HG03039 (cell line): ENCODE measurements at regions not wholly inside any gene's neighbourhood (a gene's known extent, or its start where the extent isn't known, plus 50 kb on each side); places are given as distances from the start of the nearest gene placed in this dataset.
"Not testable (repeated sequence)": the region's sequence is repeated elsewhere in the genome, so short reads cannot be mapped to it uniquely, and the experiment has no call there.

Source experiments
- ATAC-seq: cut with Tn5 transposase; IDR thresholded peaks from one replicate; pipeline ENCODE4 v1.9.1; 2021; ENCODE audit warnings: mild to moderate bottlenecking, moderate library complexity; ENCODE audit not compliant: unreplicated experiment

DNA sequence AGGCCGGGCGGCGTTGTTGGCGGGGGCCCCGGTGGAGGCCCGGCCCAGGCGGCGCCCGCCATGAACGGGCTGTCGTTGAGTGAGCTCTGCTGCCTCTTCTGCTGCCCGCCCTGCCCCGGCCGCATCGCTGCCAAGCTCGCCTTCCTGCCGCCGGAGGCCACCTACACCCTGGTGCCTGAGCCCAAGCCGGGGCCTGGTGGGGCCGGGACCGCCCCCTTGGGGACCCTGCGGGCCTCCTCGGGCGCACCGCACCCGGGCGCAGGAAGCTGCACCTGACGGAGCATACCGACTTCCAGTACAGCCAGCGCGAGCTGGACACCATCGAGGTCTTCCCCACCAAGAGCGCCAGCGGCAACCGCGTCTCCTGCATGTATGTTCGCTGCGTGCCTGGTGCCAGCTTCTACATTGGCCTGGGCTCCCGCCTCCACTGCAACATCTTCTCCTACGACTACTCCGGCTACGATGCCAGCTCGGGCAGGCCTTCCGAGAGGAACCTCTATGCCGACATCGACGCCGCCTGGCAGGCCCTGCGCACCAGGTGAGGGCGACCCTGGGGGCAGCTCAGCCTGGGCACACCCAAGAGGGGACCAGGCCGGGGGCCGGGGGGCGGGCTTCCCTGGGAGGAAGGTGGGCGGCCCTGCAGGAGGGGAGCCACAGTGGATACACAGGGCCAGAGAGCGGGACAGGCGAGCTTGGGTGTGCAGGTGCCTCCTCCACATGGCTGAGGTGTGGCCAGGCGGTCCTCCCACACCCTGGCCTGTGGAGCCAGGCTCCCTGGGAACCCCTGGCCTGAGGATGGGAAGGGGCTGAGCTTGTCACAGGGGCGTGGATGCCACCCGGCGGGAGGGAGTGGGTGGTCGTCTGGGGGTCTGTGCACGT, 201.6 kb downstream of the USP22 start:
- ATAC-seq, result not testable (repeated sequence)

DNA sequence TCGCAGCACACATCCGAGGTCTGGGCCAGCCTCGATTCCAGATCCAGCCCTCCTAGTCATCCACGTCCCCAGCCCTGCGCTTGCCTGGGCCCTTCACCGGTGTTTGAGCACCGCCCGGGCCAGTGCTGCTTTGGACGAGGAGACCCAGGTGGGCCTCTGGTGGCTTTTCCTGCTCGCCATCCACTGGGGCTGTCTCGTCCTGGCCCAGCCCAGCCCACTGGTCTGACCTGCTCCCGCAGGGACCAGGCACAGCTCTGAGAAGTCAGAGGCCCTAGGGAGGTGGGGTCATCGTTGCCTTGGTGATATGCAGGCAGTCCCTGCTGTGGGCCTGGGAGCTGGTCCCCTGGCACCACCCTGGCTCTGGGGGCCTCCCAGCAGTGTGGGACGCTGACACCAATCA, 200.8 kb downstream of the USP22 start:
- ATAC-seq, result not testable (repeated sequence)

DNA sequence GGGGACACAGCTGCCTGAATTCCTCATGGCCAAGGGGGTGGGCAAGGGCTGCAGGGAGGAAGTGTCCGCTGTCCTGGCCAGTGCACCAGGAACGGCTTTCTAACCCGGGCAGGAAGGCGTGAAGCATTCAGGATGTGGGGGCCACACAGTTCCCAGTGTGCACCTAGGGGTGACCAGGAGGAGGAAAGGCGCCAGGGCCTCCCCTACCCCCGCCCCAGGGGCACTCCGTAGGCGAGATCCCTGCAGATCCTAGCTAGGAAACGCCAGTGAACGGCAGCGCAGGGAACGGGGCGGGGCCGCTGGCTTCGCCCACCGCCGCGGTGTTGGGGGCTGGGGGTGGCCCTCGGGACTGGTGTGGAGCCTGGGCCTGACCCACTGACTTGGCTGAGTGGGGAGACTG, 199.6 kb downstream of the USP22 start:
- ATAC-seq, result not testable (repeated sequence)

DNA sequence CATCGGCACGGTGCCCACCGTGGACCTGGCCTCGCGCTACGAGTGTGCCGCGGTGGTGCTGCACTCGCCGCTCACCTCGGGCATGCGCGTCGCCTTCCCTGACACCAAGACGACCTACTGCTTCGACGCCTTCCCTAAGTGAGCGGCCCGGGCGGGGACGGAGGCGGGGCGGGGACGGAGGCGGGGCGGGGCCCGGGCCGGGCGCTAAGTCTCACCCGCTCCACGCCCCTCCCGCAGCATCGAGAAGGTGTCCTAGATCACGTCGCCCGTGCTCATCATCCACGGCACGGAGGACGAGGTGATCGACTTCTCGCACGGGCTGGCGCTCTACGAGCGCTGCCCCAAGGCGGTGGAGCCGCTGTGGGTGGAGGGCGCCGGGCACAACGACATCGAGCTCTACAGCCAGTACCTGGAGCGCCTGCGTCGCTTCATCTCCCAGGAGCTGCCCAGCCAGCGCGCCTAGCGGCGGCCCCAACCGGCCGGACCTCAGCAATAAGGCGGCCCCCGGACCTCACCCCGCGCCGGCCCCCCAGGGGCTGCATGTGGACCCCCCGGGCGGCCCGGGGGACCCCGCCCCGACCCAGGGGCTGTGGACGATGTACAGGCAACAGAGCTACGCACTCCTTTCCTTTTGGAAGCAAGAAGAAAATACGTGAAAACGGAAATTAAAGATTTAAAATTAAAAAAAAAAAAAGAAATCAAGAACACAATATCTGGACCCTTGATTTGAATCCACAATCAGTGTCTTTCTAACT, 198.8 kb downstream of the USP22 start:
- not testable (repeated sequence) for ATAC-seq

DNA sequence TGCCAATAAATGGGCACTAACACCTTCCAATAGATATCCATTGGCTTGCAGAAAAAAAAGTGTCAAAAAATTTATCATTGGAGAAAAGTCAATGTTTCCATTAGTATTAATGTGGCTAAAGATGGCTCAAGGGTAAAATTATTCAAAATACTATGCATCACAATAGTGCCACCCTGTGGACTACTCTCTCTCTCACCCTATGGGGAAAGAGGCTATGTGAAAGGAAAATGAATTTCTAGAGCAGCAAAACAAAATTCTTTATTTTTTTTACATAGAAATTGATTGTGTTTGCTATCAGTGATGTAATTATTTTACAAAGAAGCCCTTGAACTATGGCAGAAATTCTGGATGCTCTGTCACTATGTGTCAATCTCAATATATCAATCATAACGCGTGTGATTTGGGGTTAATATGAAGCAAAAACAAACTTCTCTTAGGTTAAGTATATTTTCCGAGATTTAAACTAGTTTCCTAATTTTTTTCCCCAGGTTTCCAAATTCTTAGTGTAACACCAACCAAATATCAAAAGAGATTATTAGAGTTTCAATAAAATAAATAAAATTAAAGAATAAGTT, 193.9 kb downstream of the USP22 start:
- not testable (repeated sequence) for ATAC-seq

DNA sequence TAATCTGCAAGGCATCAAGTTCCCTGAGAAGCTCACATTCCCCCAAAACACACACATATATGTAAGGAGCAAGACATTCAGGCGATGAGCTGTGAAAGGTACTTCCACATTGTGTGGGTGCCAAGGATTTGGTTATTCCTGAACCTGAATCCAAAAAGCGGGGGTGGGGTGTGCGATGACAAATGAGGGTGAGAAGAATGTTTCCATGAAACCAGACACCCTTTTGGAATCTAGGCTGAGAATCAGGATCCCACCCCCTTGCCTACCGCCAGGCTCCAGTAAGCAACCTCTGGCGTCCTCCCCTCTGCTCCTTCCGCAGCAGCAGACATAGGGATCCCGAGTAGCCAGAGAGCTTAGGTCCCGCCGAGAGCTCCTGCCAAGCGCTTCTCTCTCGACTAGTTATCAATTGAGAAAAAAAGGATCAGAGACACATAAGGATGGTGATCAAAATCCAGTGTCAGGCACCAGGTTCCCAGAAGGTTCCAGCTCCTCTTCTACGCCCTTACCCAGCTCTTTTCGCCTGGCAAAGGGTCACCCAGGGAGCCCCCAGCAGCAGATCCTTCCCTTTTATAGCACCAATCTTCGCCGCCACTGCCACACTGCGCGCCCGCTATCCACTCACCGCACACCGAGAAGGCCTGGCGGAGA, 191.1 kb downstream of the USP22 start:
- ATAC-seq, result not testable (repeated sequence)

DNA sequence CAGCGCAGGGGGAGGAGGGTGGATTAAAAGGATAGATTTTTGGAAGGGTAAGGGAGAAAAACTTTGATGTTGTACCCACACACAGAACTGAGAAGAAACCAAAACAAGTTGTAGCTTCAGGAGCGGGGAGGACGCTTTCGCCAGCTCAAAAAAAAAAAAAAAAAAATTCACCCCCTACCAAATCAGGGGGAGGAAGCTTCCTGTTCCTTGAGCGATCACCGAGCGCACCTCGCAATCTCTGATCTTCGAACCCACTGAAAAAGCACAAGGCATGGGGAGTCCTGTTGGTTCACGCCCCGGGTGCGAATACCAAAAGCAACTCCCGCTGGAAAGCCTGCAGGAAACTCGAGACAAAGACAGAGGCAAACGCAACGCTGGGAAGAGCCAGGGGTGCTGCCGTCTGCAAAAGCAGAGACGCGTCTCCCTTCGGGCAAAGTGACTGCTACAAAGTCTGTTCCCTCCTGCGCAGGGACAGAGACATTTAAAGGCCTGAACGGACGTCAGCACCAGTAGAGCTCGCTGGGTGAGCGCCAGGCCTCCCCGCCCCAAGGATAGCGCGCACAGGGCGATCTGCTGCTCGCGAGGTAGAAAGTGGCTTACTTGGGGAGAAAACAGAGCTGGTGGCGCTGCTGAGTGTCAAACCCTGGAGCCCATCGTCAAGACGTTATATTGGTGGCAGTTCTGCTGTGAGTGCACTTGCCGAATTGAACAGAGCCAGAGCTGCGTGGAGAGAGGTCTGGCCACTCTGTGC, 190.4 kb downstream of the USP22 start:
- no peak for ATAC-seq

DNA sequence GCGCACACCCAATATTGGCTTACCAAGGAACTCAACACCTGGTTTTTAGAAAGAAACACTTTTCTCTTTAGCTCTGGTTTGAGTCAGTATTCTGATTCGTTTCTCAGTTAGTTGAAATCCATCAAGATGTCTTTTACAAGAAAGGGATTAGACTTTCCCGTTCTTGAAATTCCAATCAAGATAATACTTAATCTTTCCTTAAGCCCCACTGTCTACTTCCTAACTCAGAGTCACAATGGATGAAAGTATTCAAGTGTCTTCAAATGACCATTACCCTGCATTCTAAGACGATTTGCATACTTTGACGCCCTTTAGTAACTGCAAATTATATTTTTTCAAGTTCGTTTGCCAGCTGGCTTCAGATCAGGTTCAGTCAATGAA, 189.8 kb downstream of the USP22 start:
- no peak for ATAC-seq

DNA sequence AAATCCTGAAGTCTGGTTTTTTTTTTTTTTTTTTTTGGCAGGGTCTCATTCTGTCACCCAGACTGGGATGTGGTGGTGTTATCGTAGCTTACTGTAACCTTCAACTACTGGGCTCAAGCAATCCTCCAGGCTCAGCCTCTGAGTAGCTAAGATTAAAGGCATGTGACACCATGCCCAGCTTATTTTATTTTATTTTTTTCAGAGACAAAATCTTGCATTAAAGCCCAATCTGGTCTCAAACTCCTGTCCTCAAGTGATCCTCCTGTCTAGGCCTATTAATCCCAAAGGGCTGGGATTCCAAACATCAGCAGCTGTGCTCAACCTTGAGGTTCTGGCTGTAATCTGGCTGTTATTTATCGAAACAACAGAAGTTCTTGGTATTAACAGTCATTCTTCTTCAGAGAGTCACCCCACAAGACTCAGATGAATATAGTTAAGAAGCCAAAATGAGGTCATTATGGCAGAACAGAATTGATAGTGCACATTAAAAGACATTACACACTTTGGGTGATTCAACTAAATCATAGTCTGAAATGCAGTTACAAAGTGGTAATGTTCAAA, 186.8 kb downstream of the USP22 start:
- ATAC-seq, result not testable (repeated sequence)

DNA sequence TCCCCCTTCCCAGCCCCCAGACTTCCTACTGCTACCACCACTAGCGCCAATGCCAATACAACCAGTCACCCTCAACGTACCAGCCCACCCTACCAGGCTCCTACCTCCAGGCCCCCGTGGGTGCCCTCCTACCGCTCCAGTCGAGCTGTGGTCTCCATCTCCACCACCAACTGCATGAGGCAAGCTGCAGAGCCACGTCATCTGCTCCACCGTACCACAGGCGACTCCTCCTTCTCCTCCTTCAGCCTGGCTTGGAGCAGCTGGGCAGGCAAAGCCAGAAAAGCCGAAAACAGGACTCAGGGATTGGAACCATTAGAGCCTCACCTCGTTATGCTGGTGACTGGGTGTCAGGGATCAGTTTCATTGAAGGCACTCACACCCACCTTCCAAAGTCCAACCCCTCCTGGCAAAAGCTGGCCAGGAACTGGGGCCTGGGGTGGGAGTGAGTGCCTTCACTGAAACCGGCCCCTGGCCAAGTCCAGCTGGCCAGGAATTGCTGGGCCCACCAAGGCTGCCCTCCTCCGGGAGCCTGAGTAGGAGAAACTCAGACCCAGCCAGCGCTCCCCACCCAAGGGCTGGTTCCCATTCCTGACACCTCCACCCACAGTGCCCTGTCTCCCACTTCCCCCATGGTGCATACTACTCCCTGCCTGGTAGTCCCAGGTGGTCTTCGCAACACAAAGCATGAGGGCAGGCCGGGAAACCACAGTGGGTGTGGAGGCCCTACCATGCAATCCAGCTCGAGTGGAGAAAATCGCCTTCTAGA, 176.2 kb downstream of the USP22 start:
- ATAC-seq, result not testable (repeated sequence)

DNA sequence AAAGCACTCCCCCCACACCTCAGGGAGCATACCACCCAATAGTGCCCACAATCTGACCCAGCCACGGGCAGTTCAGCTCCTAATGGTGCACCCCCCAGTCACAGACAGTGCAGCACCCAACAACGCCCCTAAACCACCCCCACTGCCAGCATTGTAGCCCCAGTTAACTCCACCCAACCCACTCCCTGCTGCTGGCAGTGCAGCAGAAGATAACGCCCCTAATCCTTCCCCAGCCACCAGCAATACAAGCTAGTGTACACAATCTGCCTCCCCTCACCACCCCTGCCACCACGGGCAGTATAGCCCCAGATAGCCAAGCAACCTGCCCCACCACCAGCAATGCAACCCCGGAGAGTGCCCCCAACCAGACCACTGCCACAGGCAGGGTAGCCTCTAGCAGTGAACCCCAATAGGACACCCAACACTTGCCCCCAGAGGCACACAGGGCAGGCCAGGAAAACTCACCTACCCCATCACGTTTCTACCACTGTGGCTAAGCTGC, 175.3 kb downstream of the USP22 start:
- ATAC-seq, result not testable (repeated sequence)

DNA sequence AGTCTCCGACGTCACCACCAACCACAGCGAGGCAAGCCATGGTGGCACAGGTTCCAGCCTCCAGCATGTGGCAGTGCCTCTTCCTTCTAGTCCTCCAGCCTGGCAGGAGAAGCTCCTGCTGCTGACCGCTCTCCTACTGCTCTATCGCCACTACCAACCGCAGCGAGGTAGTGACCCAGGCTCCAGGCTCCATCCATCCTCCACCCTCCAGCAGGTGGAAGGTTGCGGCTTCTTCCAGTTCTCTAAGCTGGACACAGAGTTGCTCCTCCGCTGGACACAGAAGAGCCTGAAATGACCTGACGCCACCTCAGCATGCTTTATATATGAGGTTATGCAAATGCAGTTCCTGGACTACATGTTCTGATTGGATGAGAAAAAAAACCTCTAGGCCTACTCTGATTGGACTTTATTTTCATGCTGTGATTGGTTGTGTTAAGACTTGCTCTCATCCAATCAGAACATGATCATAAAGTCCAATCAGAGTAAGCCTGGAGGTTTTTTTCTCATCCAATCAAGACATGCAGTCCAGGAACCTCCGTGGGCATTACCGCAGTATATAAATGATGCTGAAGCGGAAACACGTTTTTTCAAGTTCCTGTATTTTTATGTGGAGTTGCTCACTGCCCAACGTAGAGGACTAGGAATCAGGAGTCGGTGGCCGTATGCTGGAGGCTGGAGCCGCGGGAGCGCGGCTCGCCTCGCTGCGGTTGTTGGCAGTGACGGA, 174.7 kb downstream of the USP22 start:
- ATAC-seq, result not testable (repeated sequence)

DNA sequence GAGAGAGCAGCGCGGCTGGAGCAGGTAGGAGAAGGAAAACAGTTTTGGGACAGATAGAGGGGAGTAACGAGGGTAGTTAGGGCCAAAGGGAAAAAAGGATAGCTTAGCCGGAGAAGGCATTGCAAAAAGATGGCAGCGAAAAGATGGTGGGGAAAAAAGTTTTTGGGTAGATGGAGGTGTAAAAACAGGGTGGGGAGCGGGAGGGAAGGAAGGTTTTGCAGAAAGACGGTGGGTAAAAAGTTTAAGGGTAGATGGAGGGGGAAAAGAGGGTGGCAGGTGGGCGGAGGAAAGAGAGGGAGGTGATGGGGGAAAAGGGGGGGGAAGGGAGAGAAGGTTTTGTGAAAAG, 174.2 kb downstream of the USP22 start:
- ATAC-seq, result not testable (repeated sequence)

DNA sequence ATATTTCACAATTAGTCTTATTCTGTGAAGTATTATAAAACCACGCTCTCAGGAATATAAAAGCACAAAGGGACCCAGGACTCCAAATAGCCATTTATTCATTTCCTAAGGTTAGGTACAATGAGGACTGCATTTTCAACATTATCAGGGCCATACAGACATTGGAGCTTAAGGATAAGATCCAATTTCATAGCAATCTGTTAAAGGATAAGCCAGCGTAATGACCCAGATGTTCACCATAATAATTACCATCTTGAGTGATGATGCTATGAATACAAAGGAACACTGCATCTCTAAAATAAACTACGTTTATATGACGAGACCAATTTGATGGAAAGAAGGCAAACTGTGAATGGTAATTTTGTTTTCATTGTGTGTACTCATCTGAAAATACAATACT, 169.6 kb downstream of the USP22 start:
- ATAC-seq, result not testable (repeated sequence)

DNA sequence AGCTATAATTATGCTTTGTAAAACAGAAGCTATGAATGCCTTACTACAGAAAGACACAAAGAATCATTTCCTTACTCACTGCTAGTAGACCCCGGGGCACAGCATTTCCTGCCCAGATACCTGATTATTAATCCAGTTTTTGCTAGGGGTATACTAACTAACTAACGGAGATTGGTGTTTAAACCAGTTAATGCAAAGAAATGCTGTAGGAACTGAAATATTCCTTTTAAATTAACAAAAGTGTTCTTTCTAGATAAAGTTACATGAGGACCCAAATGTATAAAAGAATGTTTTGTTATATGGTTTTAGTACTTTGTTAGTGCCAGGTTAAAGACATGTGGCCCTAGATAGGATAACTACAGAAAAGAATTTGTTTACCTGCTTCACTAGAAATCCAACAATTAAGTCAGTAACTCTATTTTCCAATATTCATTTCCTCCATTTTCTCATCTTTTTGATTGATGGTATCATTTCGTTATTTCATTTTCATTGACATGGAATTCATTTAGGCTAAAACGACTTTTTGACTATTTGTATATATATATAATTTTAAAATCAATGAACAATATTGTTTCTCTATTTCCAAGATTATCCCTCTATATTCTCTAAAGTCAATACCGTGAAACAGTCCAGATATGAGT, 169.0 kb downstream of the USP22 start:
- not testable (repeated sequence) for ATAC-seq

DNA sequence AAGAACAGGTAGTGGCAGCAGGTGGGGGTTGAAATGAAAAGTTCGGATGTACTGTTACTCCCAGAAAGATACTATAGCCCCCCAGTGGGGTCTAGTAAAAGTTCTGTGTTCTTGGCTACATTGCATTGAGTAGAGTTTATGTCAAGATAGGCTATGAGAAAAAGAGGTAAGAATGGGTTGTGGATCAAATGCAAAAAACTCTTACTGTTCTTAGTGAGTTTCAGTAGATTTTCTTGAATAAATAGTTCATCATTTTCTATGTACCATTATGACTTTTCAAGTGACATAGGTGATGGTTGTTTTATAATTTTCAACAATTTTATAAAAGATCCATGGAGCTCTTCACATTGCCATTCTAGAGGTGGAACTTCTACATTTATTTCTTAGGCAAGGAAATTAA, 165.4 kb downstream of the USP22 start:
- ATAC-seq, result not testable (repeated sequence)

DNA sequence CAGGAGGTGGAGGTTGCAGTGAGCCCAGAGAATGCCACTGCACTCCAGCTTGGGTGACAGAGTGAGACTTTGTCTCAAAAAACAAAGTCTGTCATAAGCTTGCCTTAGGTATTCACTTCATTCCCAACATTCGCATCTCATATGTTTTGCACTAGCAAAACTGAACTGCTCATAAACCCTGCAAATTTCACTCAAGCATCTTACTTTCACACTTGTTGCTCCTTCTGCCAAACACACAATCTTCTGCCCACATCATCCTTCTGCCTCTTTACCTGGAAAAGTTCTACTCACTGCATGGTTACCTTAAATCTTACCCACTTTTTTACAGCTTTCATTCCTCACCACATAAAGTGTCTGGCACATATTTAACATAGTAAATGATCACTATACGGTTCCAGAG, 152.5 kb downstream of the USP22 start:
- no peak for ATAC-seq

DNA sequence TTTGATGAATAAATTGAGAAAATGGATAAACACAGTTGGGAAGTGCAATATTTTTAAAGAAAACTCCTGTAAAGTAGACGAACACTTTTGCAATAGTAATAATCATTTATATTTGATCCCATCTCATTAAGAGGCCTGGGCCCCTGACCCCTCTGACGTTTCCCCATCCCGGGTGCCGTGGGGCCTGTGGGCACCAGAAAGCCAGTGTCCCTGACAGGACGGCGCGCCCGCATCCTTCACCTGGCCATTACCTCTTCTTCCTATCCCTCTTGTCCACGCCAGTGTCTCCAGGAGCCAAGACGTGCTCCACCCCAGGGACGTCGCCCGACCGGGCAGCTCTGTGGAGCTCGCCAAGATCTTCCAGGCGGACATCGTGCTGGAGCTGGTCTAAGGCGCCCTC, 147.4 kb downstream of the USP22 start:
- ATAC-seq, result not testable (repeated sequence)
